ENCODE measurements at regions not wholly inside any gene's neighbourhood (a gene's known extent, or its start where the extent isn't known, plus 50 kb on each side); places are given as distances from the start of the nearest gene placed in this dataset.

DNA sequence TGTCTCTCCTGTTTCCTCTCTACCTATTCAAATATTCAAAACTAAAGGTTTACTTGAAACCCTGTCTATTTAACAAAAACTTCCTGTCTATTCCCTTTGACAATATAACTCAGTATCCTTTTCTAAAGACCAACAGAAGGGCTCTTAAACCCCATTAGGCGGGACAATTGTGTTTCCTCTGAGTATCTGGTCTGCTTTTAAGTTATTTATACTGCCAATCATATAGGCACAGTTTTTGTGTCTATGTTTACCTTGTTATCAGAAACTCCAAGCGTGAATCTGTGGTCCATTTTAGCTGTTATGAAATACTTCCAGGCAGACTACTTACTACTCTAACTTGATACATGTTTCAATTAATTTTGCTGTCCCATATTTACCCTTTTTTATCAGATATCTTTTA is 350.0 kb upstream of the CTSO start:
- ChIA-PET POLR2A (ENCODE audit: unreplicated experiment) (no interaction called here), CTCF (no interaction called here)
- Histone ChIP-seq H3K4me3 (no peak overlapping the region), H3K4me1 (replicated peaks; ENCODE audit: insufficient read depth) (no peaks in the 10 kb centered on the region), H3F3A (ENCODE audit: insufficient read depth, low read depth) (no peaks in the 10 kb centered on the region), H3K9me3 (ENCODE audit: insufficient read depth, low read depth) (no peaks in the 10 kb centered on the region), H3K4me2 (no peak overlapping the region), H3K27ac (no peak overlapping the region), H3K27me3 (ENCODE audit: insufficient read depth, low read depth) (no peaks in the 10 kb centered on the region), H3K9me2 (ENCODE audit: insufficient read depth) (no peaks in the 10 kb centered on the region), H2AFZ (no peak overlapping the region), H4K20me1 (ENCODE audit: insufficient read depth) (no peaks in the 10 kb centered on the region), H3K79me2 (ENCODE audit: low read depth) (no peaks in the 10 kb centered on the region), H3K36me3 (ENCODE audit: low read depth) (no peaks in the 10 kb centered on the region)
- TF ChIP-seq, protein P1, sequence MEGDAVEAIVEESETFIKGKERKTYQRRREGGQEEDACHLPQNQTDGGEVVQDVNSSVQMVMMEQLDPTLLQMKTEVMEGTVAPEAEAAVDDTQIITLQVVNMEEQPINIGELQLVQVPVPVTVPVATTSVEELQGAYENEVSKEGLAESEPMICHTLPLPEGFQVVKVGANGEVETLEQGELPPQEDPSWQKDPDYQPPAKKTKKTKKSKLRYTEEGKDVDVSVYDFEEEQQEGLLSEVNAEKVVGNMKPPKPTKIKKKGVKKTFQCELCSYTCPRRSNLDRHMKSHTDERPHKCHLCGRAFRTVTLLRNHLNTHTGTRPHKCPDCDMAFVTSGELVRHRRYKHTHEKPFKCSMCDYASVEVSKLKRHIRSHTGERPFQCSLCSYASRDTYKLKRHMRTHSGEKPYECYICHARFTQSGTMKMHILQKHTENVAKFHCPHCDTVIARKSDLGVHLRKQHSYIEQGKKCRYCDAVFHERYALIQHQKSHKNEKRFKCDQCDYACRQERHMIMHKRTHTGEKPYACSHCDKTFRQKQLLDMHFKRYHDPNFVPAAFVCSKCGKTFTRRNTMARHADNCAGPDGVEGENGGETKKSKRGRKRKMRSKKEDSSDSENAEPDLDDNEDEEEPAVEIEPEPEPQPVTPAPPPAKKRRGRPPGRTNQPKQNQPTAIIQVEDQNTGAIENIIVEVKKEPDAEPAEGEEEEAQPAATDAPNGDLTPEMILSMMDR (conservative IDR thresholded peaks at IDR 0.05), result no peak
- no peak for TF ChIP-seq EZH2 (IDR thresholded peaks at IDR 0.05; ENCODE audit: low read depth)
- DNase-seq, result no peak
- intact Hi-C loops (cut with micrococcal nuclease; ENCODE audit: unreplicated experiment), result no loop called here
- BruUV-seq (replicated peaks), result no TSS peak

DNA sequence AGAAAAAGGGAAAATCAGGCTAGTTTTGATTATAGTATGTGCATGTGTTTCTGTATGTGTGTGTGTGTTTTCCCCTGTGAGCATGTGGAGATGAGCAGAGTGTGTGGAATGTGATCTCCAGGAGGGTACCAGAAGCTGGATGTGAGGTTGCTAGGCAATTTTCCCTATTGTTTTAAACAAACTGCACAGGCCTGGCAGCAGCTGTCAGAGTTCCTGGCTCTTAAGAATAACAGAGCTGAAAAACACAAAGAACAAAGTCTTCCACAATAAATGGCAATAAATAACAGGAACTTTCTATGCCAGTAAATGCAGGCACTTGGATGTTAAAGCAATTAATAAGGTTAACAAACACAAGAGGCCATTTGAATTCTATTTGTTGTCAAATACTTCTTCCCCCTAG is 344.6 kb upstream of the CTSO start:
- TF ChIP-seq, protein P1 (conservative IDR thresholded peaks at IDR 0.05), result no peak
- no peak for TF ChIP-seq EZH2 (IDR thresholded peaks at IDR 0.05; ENCODE audit: low read depth)
- BruUV-seq (replicated peaks), result no TSS peak

DNA sequence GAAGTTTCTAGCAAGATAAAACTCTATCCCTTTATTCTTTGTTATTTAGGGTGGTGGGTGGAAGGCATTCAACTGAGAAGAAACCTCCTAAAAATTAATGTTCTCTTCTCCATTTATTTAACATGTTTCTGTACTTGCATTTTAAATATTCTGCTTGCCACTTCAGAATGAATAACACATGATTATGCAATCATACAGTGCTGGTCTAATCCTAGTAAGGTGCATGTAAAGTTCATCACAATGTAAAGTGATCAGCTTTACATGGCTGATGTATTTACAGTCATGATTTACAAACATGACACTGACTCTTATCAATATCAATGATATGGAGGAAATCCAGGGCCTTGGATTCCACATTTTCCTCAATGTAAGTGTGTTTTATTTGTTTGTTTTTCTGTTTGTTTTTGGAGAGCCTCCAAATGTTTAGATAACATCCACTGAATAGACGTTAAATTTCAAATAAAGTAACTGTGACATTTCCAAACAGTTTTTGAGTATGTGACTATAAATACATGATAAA is 342.1 kb upstream of the CTSO start:
- ChIA-PET POLR2A (ENCODE audit: unreplicated experiment) (no interaction called here), CTCF (no interaction called here)
- H2AFZ ChIP-seq, result no peak overlapping the region
- H4K20me1 ChIP-seq (ENCODE audit: insufficient read depth), result no peaks in the 10 kb centered on the region
- no peaks in the 10 kb centered on the region for H3K4me1 ChIP-seq (replicated peaks; ENCODE audit: insufficient read depth)
- no peaks in the 10 kb centered on the region for H3K27me3 ChIP-seq (ENCODE audit: insufficient read depth, low read depth)
- H3K9me3 ChIP-seq (ENCODE audit: insufficient read depth, low read depth), result no peaks in the 10 kb centered on the region
- BruUV-seq (replicated peaks), result no TSS peak
- H3K4me2 ChIP-seq, result no peak overlapping the region
- H3K4me3 ChIP-seq, result no peak overlapping the region
- no peaks in the 10 kb centered on the region for H3K9me2 ChIP-seq (ENCODE audit: insufficient read depth)
- H3F3A ChIP-seq (ENCODE audit: insufficient read depth, low read depth), result no peaks in the 10 kb centered on the region
- no peak for DNase-seq
- intact Hi-C loops (cut with micrococcal nuclease; ENCODE audit: unreplicated experiment), result loop anchor here (5.0 kb wide), 1 partner anchor 832 kb away; no protein-coding TSS in a partner anchor
- no peak overlapping the region for H3K27ac ChIP-seq
- H3K36me3 ChIP-seq (ENCODE audit: low read depth), result no peaks in the 10 kb centered on the region
- no peaks in the 10 kb centered on the region for H3K79me2 ChIP-seq (ENCODE audit: low read depth)
- TF ChIP-seq, protein P1 (conservative IDR thresholded peaks at IDR 0.05), result no peak
- TF ChIP-seq EZH2 (IDR thresholded peaks at IDR 0.05; ENCODE audit: low read depth), result no peak

More for the DNA sequence above, 344.6 kb upstream of the CTSO start:
- H3K27ac ChIP-seq, result no peak overlapping the region
- H3F3A ChIP-seq (ENCODE audit: insufficient read depth, low read depth), result no peaks in the 10 kb centered on the region
- no peaks in the 10 kb centered on the region for H3K79me2 ChIP-seq (ENCODE audit: low read depth)
- H3K9me2 ChIP-seq (ENCODE audit: insufficient read depth), result no peaks in the 10 kb centered on the region
- no peak overlapping the region for H3K4me3 ChIP-seq
- ChIA-PET CTCF (no interaction called here), POLR2A (ENCODE audit: unreplicated experiment) (no interaction called here)
- H3K9me3 ChIP-seq (ENCODE audit: insufficient read depth, low read depth), result no peaks in the 10 kb centered on the region
- H3K36me3 ChIP-seq (ENCODE audit: low read depth), result no peaks in the 10 kb centered on the region
- intact Hi-C loops (cut with micrococcal nuclease; ENCODE audit: unreplicated experiment), result loop anchor here (5.0 kb wide), 1 partner anchor 829 kb away; no protein-coding TSS in a partner anchor
- no peaks in the 10 kb centered on the region for H4K20me1 ChIP-seq (ENCODE audit: insufficient read depth)
- H3K27me3 ChIP-seq (ENCODE audit: insufficient read depth, low read depth), result no peaks in the 10 kb centered on the region
- no peak overlapping the region for H3K4me2 ChIP-seq
- H3K4me1 ChIP-seq (replicated peaks; ENCODE audit: insufficient read depth), result no peaks in the 10 kb centered on the region
- DNase-seq, result no peak
- H2AFZ ChIP-seq, result no peak overlapping the region
